GM10266 (cell line): ENCODE measurements at regions not wholly inside any gene's neighbourhood (a gene's known extent, or its start where the extent isn't known, plus 50 kb on each side); places are given as distances from the start of the nearest gene placed in this dataset.

ENCODE experiments used
- DNase-seq: peaks from one replicate; pipeline ENCODE4 v3.0.0; 2012; ENCODE audit errors: extremely low spot score
- CTCF ChIP-seq: IDR thresholded peaks from 2 replicates; pipeline ENCODE4 v1.5.1; 2012; ENCODE audit warnings: mild to moderate bottlenecking, low read depth; ENCODE audit not compliant: control insufficient read depth, insufficient read depth; ENCODE audit errors: missing control alignments

- TF ChIP-seq CTCF = no peak
- no peak for DNase-seq
Observed at GRCh38 chr16:63512910-63513309, 1476.7 kb upstream of the CDH8 start.

GRCh38 chr16:63497408-63497807, 1461.2 kb upstream of the CDH8 start:
- no peak for DNase-seq
- no peak for TF ChIP-seq CTCF

- no peak for DNase-seq
- no peak for TF ChIP-seq CTCF
Observed at GRCh38 chr16:63496282-63496681, 1460.0 kb upstream of the CDH8 start.

- no peak for DNase-seq
- TF ChIP-seq CTCF = no peak
Observed at GRCh38 chr16:63488955-63489354, 1452.7 kb upstream of the CDH8 start.

GRCh38 chr16:63481060-63481459, 1444.8 kb upstream of the CDH8 start:
- no peak for DNase-seq
- no peak for TF ChIP-seq CTCF

- DNase-seq = no peak
Observed at GRCh38 chr16:63473725-63474124, 1437.5 kb upstream of the CDH8 start.

GRCh38 chr16:63467513-63467912, 1431.3 kb upstream of the CDH8 start:
- no peak for TF ChIP-seq CTCF

More at GRCh38 chr16:63473725-63474124, 1437.5 kb upstream of the CDH8 start:
- TF ChIP-seq CTCF = no peak

More at GRCh38 chr16:63467513-63467912, 1431.3 kb upstream of the CDH8 start:
- no peak for DNase-seq
